Hematopoietic multipotent progenitor cell (in vitro differentiated cells): ENCODE measurements at regions not wholly inside any gene's neighbourhood (a gene's known extent, or its start where the extent isn't known, plus 50 kb on each side); places are given as distances from the start of the nearest gene placed in this dataset. TPM values are rescaled to one million over a fixed set of nuclear protein-coding genes. Genes with fewer than 3 reads are reported as not detected.

Source experiments
- small RNA-seq: library from RNA; depleted of rRNA; stranded (forward); fragments of <200 nt; gene quantifications from one replicate; pipeline ENCODE3, GENCODE V24; 2012

Small RNA genes in the stretch of these regions (small RNA-seq; reads per million reads assigned to genes)
- gene AC074198.2 (not detected), gene RNU6-284P (not detected)
